ENCODE measurements at regions not wholly inside any gene's neighbourhood (a gene's known extent, or its start where the extent isn't known, plus 50 kb on each side); places are given as distances from the start of the nearest gene placed in this dataset.
A peak's percentile ranks its signal among the peaks of the same experiment; 100 is the strongest.

DNA sequence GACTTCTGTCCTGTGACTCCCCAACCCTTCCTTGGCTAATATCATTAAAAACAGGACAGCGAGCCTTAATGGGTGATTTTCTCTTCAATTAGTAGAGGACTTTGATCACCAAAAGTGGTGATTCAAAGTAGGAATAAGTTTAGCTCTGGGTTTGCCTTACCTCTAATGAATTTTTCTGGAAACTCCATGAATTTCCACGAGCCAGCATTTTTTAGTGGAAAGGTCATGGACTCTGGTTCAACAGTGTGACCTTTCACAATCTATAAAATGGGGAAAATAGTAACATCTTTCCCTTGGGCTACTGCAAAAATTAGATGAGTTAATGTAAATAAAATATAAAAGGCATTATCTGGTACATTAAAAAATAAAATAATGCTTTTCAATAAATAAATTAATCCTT, 417.8 kb upstream of the NR2F2 start:
- DNase-seq: no peak

DNA sequence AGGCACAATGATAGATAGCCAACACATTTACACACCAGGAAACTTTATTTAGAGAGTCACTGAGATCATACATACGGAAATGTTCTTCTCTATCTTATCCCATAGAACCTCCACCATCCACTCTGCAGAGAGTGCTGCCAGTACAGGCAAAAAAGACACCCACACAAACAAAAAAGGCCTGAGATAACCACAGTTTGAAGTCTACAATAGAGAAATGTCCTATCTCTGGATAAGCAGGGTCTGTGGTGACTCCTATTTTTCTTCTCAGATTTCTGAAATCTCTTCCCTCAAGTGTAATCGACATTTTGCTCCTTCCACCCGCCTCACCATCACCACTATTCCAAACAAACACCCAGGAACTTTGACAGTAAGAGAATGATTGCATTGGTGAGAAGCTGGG, 413.9 kb upstream of the NR2F2 start:
- no peak for DNase-seq

DNA sequence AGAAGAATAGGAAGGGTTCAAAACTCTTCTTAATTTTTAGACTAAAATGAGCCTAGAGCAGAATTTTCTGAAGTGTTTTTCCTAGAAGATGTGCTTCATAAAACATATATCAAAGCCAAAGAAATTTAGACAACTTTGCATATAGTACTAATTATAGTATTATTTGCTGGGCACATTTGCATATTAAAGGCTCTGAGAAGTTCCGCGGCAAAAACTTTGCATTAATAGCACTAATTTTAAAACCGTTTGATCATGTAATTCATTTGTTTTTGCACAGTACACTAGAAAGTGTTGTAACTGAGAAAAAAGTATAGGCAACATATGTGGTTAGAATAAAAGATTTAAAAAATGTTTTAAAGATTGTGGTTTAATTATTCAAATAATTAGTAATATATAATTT, 412.0 kb upstream of the NR2F2 start:
- DNase-seq: no peak

DNA sequence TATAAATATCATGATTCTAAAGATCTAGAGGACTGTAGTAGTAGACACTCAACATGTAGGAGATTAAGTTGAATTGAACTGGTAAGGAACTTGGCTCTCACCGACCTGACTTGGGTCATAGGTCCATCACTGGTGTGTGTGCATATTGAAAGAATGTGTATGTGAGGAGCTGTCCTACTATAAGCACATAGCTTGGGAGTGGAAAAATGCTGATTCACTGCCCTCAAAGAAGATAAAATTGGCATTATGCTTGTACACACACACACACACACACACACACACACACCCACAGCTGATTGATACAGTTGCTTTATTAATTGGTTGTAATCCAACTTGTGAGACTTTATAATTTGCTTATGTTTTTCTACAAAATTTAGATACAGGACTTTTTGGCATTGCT, 411.0 kb upstream of the NR2F2 start:
- DNase-seq: no peak

DNA sequence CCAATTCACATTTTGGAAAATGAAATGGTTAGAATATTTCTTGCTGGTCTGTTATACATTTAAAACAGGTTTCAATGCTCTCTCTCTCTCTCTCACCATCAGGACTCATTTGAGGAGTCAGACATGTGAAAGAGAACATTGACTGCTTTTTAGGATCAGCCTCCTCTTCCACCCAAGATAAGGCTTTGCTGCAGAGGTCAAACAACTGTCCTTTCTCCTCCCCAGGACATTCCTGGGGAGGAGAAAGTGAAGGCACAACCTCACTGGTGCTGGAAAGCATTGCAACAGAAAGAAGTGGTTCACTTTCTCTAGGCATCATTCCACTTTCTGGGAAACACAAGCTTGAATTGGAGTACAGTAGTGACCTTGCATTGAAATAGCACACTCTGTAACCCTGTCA, 409.1 kb upstream of the NR2F2 start:
- no peak for DNase-seq

DNA sequence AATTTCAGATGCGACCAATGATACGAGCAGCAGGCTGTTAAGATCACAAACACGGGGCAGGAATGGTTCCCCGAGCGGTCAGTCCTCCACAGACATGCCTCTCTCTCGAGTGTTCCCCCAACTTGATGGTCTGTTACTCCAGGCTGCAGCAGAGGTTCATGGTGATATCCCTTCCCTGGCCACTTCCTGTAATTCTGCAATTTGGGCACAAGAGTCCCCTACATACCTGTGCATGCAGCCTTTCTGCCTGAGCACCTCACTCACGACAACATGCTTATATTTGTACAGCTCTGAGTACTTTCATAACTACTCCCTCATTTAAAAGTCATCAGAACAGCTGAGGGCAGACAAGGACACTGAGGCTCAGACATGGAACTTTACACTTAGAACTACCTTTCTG, 408.1 kb upstream of the NR2F2 start:
- no peak for DNase-seq

DNA sequence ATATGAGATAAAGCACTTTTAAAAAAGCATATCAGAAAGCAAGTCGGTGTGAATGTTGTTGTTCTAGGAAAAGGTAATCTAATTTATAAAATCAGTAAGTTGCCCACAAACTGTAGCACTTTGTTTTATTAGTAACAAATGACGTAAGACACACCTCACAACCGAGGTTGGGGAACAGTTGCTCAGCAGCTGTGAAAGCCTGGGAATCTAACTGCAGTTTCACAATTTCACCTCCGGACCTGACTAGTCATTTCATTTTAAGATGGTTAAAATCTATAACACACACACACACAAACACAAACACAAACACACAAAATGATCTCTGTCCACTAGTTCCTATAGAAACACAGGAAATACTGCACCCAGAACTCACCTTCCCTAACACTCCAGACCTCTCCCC, 406.7 kb upstream of the NR2F2 start:
- no peak for DNase-seq

DNA sequence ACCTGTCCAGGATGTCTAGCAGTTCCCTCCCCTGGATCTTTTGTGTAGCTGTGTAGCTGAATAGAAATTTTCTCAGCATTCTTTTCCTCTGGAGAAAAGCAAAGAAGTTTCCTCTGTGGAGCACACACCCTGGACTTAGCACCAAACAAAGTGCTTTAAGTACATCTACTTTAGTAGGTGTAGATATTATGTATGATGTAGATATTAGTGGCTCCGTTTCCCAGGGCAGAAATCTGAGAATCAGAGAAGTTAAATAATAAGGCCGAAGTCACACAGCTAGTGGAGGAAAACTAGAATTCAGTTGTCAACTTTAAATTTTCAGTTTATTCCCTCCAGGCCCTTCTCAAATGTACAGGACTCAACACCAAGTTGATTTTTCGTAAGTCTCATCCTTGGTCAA, 401.7 kb upstream of the NR2F2 start:
- DNase-seq: no peak

DNA sequence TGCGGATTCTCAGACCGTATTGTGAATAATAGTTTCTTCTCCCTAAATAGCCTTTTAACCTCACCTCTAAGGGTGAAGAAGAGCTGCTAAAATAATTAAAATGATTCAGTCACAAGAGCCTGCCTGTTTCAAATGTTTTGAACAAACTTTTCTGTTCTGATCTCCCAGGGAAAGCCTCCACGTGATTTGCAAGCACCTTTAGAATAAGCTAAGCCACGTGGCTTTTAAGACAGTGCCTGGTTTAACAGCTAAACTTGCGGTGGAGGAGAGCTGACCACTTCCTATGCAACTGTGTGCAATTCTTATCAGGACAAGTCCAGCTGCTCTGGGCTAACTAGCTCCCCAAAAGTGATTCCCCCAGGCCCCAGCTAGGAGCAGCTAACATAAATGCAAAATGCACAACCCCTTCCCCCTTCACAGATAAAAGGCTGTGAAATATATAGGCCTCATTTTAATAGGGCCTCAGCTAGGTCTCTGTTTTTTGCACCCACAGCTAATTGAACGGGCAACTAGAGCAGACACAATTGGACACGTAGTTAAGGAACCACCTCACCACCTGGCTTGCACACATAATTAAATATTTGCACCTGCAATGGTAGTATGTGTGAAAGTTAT, 401.2 kb upstream of the NR2F2 start:
- peak; percentile 30 for DNase-seq

DNA sequence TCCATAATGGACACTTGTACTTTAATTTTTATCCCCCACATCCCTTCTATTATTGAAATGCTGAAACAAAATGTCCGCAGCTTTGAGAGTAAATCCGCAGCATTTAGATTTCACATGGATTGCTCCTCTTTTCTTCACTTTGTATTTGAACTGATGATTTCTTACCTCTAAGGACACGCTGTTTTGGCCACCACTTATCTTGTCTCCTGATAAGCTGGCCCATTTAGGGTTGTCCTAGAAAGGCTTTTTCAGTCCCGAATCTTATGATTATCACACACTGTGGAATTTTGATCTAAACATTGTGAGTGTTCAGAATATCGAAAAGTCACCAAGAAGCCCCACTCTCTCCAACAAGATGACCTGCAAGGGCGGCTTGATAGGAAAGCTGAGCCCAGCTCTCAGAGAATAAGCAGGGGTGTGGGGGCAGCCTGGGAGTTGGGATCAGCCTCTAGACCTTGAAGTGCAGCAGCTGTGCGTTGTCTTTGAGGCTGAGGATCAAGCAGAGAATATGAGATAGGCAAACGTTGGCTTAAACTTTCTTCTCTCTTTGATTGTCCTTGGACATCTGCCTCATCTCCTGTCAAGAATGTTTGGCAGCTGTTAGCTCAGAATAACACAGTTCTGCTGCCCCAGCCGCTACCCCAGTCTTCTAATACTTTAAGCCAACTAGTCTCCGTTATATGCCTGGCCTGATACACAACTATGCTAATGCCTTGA, 399.7 kb upstream of the NR2F2 start:
- no peak for DNase-seq

DNA sequence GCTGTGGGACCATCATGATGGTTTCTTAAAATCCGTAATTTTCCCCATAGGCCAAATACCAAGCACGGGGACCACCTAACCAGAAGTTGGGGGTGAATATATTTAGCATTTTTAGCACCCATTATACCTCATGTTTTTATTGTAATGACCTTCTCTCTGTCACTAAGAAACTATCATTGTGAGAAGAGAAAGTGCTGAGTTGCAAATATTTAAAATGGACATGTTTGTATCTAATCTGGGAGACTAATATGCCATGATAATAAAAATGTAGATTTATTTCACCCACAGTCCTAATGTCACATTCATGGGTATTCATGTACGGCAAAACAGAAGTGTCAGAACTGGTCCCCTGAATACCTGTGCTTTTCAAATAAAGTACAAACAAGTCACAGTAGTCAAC, 398.9 kb upstream of the NR2F2 start:
- DNase-seq: no peak

DNA sequence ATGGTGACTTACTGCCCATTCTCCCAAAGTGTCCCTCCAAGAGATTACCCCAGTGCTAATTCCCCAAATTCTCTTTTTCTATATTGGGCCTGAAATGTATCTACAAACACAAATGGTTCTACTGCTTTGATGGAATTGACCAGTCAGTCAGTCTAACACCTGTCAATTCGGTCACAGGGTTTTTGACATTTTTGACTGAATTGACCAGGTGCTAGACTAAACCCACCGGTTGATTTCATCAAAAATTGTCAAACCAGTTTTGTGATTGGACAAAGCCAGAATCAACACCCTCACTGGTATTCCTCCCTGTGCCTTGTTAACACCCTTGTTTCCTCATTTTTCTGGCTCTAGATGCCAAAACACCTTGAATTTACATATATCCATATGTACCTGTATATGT, 398.4 kb upstream of the NR2F2 start:
- DNase-seq: no peak

DNA sequence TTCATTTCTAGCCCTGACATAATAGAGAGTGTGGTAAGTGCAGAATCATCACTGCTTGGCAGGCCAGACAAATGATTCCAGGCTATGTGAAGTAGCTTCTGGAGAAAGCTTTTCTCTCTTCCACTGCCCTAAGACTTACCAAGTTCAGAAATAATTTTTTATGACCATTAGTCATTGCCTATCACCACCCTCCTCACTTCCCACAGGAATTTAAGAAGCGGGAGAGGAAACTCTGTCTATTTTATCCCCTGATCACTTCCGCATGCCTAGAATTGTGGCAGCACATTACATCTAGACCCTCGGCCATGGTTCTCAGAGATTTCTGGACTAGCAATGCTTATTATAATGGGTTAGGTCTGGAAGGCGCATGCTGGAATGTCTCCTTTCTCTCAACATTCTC, 397.8 kb upstream of the NR2F2 start:
- DNase-seq: no peak

DNA sequence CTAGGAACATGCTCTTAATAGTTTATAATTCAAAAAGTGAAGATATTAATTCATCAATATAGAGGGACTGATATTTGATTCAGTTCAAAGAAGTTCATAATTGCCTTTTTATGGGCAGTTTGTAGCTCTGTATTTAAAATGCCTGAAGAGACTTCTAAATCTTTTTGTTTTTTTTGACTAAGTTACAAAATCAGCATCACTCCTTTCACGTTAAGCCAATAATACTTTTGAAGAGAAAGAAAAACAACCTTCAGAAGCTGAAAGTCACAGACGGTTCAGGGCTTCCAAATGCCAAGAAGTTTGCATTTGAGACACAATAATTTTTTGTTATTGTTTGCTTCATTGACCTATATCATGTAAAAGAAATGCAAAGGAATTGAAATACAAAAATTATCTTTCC, 394.6 kb upstream of the NR2F2 start:
- DNase-seq: no peak

DNA sequence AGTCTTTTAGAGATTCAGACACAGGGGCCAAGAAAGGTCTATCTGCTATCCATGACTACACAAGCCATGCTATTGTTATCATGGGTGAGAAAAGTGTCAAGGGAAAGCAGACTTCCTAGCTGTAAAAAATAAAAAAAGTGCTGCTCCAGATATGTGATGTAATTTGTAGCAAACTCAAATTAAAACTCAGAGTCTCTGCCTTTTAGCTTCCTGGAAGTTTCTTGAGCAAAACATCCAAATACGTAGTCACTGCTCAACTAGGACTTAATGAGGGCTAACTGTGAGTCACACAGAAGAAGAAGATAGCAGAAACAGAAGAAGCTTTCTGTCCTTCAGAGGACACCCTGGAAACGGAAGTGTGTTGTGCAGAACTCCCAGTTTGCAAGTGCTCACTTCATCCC, 393.4 kb upstream of the NR2F2 start:
- no peak for DNase-seq

DNA sequence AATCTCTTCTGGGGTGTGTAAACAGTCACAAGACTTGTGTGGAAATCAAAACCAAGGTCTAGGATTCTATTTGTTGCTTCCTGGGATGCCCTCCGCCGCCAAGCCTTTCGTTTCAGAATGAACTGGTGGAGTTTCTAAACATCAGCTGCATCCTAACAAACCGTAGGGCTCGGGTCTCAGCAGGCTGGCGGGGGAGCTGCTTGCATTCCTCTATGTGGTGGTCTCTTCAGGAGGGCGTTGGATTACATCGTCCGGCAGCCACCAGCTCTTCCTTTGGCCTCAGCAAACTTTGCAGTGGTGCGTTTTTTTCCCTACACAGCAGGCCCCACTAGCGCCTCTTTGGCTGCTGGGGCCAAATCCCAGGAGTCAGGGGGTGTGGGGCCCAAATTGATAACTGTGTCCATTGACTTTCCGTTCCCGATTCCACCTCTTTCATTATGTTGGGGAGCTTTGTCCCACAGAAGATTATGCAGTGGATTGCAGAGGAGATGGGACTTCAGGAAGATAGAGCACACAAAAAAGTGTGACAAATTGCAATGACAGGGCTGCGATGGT, 390.0 kb upstream of the NR2F2 start:
- DNase-seq: no peak

DNA sequence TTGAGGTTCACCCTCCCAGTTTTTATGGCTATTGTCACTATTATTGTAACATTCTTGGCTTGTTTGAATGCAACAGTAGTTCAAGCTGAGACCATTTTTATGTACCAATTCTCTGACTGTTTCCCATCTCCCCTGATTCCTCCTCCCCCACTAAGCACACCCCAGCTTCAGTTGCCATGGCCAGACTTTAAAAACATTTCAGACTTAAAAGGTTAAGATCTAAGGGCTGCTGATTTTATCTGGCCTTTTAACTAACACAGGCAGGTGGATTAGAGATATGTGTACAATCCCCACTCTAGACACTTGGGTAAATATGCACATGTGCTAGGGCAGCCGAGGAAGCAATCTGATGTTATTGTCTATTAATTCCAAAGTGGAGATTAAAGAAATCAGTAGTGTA, 386.3 kb upstream of the NR2F2 start:
- no peak for DNase-seq

DNA sequence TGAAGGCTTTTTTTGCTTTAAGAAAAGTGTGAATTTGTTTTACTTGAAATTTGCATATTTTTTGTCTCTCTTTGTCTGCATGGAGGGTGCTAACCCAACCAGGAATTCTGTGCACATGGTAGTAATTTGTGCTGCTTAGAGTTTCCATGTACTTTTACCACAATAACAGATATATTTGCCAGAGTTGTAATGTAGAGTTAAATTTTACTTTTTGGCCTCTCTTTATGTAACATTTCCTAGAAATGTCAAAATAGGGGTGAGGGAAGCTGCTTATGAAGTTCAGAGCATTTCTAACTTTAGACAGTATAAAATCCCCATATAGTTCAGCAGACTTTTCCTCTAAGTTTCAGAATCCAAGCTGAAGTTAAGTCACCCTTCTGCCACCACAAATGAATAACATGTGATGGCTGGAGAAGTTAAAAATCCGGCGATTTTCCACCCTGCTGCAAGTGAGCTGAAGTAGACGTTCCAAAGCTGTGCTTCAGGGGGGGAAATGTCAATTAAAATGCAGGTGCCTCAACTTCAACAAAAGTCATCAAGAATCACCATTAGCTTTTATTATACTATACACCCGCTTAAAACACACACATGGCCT, 385.7 kb upstream of the NR2F2 start:
- no peak for DNase-seq

DNA sequence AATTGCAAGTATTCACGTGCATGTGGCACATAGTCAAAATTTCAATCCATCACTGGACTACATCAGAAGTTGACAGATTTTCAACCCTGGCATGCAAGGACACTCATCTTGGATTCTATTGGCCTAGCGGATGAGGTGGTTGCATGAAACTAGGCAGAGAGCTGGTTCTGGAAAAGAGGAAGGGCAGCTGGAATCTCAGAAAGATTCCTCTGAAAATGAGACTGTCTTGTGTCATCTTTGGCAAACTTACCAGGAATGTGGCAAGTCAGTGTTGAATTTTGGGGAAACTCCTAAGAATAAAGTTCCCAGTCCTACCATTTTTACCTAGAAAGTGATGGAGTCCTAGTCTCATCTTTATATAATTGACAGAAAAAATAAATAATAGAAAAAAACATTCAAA, 384.3 kb upstream of the NR2F2 start:
- DNase-seq: no peak

DNA sequence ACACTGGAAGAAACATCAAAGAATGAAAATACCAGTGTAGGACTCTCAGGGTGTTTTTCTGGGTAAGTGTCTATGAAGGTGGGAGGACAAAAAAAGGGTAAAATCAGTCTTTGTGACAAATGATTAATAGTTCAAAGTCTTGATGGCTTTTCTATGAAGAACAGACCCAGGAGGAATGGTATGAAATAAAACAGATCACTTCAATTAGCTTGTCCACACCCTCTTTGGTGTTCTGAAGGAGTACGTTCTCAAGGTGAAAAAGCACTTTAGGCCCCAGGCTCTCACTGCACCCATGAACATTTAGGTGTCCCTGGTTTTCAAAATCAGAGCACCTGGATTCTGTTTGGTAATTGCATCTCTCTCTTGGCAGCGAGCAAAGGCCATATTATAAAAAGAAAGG, 383.6 kb upstream of the NR2F2 start:
- DNase-seq: no peak

DNA sequence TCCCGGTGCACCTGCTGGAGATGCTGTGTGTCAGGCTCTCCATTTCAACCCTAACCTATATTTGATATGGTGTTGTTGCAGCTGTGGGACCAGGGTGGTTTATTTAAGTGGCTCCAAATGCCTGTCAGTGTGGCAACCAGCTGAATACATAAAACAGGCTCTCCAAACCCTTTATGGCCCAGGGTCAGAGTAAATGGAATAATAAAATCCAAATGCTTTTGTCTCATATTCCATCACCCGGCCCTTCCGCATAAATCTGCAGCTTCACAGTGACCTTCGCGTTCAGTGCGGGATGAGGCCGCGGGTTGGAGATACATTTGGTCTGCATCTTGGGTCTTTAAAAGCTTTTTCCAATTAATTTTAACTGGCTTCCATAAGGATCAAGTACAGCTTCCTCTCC, 382.1 kb upstream of the NR2F2 start:
- DNase-seq: no peak

DNA sequence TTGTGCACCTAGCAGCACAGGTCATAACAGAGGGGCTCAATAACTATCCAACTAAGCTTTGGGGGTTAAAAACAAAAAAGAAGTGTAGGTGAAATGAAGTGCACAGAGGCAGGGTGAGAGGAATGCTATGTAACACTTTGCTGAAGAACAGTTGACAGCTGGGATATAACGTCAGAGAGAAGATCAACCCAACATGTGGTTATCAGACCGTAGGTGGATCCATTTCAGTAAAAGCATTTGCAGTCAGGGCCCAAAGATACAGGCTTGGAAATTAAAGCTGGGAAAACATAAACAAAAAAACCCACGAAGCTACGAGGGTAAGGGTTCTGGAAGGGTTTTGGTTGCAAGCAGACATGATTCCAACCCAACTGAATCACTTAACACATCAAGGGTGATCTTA, 377.5 kb upstream of the NR2F2 start:
- no peak for DNase-seq

DNA sequence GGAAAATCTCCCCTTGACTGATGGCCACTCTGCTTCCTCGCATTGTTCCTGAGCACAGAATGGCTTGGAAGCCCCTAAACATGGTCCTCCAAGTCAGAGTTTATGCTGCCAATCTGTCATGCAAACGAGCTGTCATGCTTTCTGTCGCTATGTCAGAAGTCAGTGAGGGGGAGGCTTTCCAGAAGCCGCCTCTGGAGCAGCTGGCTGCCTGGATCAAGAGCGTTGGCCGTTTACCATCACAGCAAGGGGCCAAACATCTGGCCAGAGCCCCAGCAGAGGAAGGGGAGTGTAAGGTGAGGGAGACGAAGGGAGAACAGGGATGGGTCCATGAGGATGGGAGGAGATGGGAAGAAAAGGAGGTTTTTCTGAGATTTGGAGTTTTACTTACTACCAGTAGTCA, 372.6 kb upstream of the NR2F2 start:
- no peak for DNase-seq

DNA sequence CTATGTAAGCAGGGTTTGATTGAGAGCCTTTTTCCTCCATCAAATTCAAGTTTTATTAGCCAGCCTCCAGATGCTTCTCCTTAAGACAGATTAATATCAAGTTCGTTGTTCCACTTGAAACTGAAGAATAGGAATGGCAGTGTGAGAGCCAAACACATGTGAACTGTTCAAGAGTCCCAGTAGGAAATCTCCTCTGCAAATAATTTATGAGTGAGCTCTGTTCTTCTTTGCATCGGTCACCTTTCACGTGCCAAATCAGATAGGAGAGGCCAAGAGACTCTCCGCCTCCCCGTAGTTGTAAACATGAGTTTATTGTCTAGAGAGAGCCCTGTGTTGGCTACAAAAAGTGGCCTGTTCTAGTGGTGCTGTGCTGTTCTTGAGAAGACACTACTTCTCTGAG, 372.1 kb upstream of the NR2F2 start:
- DNase-seq: no peak

DNA sequence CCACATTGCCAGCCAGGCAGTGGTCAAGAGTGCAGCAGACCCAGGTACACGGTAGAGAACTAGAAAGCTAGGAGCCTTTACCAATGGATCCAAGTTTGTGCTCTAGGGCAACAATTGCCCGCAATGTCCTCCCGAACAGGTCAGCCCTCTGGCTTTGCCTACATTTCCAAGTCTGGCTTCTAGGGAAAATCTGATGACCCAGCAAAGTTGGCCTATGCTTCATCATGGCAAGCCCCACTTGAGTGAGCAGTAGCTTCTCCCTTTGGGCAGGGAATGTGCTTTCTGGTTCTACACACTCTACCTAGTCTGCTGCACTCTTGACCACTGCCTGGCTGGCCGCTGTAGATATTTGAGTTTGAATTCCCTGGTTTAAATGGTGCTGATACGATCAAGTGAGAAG, 361.6 kb upstream of the NR2F2 start:
- DNase-seq: no peak

Data from NCI-H2081 treated with DMSO at 0.1 percent for 48 hours (cell line).